ENCODE measurements at regions not wholly inside any gene's neighbourhood (a gene's known extent, or its start where the extent isn't known, plus 50 kb on each side); places are given as distances from the start of the nearest gene placed in this dataset.

DNA sequence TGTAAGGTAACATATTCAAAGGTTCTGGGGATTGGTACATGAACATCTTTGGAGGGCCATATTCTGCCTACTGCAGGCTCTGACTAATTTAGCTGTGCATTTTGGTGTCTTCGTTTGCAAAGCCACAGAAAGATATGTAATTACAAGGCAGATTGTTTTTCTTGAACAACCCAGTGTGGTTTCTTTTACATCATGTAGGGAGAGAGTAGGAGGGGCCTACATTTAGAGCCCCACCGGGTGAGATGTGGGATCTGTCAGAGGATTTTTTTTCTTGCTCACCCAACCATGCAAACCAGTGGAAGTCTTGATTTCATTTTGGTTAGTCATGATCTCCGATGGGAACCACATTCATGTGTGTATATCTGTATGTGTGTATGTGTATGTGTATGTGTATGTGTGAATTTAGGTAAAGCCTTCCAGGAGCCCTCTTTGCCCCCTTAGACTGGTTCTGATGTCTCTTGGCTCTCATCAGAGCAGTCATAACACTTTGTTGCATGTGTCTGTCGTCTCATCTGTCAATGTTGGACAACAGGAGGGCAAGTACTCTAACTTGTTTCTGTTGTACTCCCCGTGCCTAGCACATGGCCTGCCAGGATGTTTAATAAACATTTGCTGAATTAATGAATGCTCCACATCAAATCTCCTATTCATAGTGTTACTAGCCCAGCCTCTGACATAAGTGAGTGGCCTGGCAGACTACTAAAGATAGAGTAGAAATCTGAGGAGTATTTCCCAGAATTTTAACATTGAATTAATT lies 239.9 kb downstream of the MTX2 start:
- no peak for FAIRE-seq
- H3K4me1 ChIP-seq (ENCODE audit: insufficient read depth, low read length): no peaks in the 10 kb centered on the region
- H3K36me3 ChIP-seq (replicated peaks in 1 of 2; ENCODE audit: control insufficient read depth in 1 of 2, insufficient read depth in 2 of 2, low read length in 2 of 2): no peaks in the 10 kb centered on the region
- no peak overlapping the region for H2AFZ ChIP-seq (ENCODE audit: low read length)
- TF ChIP-seq ZNF318 (CRISPR knock-in tag; IDR thresholded peaks at IDR 0.05) (no peak), SNAI1 (CRISPR knock-in tag; IDR thresholded peaks at IDR 0.05; ENCODE audit: borderline replicate concordance) (no peak), KDM3A (CRISPR knock-in tag; IDR thresholded peaks at IDR 0.05; ENCODE audit: low read depth) (no peak), TEAD3 (CRISPR knock-in tag; optimal IDR thresholded peaks at IDR 0.05; ENCODE audit: borderline replicate concordance) (no peak), DNMT3B (CRISPR knock-in tag; conservative IDR thresholded peaks at IDR 0.05) (no peak), SKI (IDR thresholded peaks at IDR 0.05; ENCODE audit: partially characterized antibody) (no peak), ZNF12 (CRISPR knock-in tag; IDR thresholded peaks at IDR 0.05) (no peak), ZNF775 (CRISPR knock-in tag; IDR thresholded peaks at IDR 0.05; ENCODE audit: borderline replicate concordance) (no peak)
- no peaks in the 10 kb centered on the region for H3K27me3 ChIP-seq (ENCODE audit: control insufficient read depth in 1 of 2, insufficient read depth in 2 of 2, low read length in 2 of 2)
- no peak overlapping the region for H3K4me3 ChIP-seq (replicated peaks in 1 of 3; ENCODE audit: insufficient read depth in 1 of 3, low read depth in 2 of 3, low read length in 3 of 3)
- no peaks in the 10 kb centered on the region for H3K9me3 ChIP-seq (ENCODE audit: low read length)
- ChIA-PET CTCF (ENCODE audit: low intra/inter-chr PET ratio, low total read pairs) (no interaction called here), POLR2A (no interaction called here)
- intact Hi-C loops (cut with micrococcal nuclease; ENCODE audit: unreplicated experiment) (no loop called here), in situ Hi-C loops (cut with HindIII; ENCODE audit: extremely low pct_ligation_motif_present, low pct_unique_long_range_greater_than_20kb) (no loop called here)
- ATAC-seq: no peak
- 8% methylated on average over 5 of the region's 5 CpGs for WGBS (ENCODE audit: low lambda C conversion rate)
- DNase-seq (ENCODE audit: low spot score): no peak
- no TSS peak for BruUV-seq (replicated peaks)
- no peak overlapping the region for H3K4me2 ChIP-seq (ENCODE audit: low read depth, low read length)
- no peaks in the 10 kb centered on the region for H3K79me2 ChIP-seq (ENCODE audit: insufficient read depth, low read length)
- no peak overlapping the region for H3K27ac ChIP-seq (ENCODE audit: extremely low read length, insufficient read depth, low read length)
- no peaks in the 10 kb centered on the region for H4K20me1 ChIP-seq (ENCODE audit: insufficient read depth, low read length)
- H3K9ac ChIP-seq (ENCODE audit: insufficient read depth, low read depth, low read length): no peak overlapping the region

Data from HepG2 (cell line).